Urinary bladder (tissue), 3 donors: ENCODE measurements at regions not wholly inside any gene's neighbourhood (a gene's known extent, or its start where the extent isn't known, plus 50 kb on each side); places are given as distances from the start of the nearest gene placed in this dataset.
"Not testable (repeated sequence)": the region's sequence is repeated elsewhere in the genome, so short reads cannot be mapped to it uniquely, and the experiment has no call there.

Source experiments
- DNase-seq: peaks from one replicate; pipeline ENCODE4 v3.0.0-alpha.2; 2015; ENCODE audit errors: extremely low spot score
- H3K27ac ChIP-seq: one replicate; pipeline ENCODE4 v1.5.1; 2013; ENCODE audit warnings: low read depth, mild to moderate bottlenecking, moderate library complexity
- H3K36me3 ChIP-seq: one replicate; pipeline ENCODE4 v1.6.1; 2013; ENCODE audit warnings: mild to moderate bottlenecking, moderate library complexity; ENCODE audit not compliant: insufficient read depth
- H3K4me1 ChIP-seq: one replicate; pipeline ENCODE4 v1.6.1; 2013; ENCODE audit warnings: mild to moderate bottlenecking, moderate library complexity; ENCODE audit not compliant: insufficient read depth
- H3K4me3 ChIP-seq: one replicate; pipeline ENCODE4 v1.5.1; 2013; ENCODE audit warnings: low read depth, low read length
- WGBS: extraction: QIAGEN DNeasy Blood & Tissue Kit; methylation state at CpG from one replicate; pipeline ENCODE4 v1.1.7; 2013; 5-methylcytosine and 5-hydroxymethylcytosine counted together
- donor health status: healthy with polysubstance abuse.
- donor health status: healthy.

DNA sequence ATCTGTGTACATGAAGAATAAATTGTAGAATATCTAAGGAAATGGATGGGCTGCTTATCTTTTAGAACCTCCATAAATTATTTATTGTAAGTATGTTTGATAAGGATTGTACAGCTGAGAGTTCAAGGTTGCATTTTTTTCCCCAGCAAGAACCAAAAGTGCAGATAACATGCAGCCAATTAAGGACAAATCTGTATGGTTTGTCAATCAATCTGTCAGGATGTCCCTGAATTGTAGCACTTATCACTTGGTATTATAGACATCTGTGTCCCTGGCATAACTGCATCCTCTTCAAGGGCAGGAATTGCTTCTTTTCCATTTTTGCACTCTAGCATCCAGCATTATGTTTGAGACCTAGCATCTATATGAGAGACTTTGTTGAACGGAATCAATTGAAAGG is 95.4 kb upstream of the IGFBP7 start:
- 65% methylated on average over 1 of the region's 1 CpG for WGBS
- Histone ChIP-seq H3K4me3 (no peak overlapping the region), H3K4me1 (no peaks in the 10 kb centered on the region), H3K36me3 (no peaks in the 10 kb centered on the region), H3K27ac (no peak overlapping the region)
- DNase-seq: no peak

GRCh38 chr4:57200799-57201327 is 90.7 kb upstream of the IGFBP7 start:
- 56% methylated on average over 7 of the region's 7 CpGs for WGBS
- DNase-seq: no peak
- Histone ChIP-seq H3K4me1 (no peaks in the 10 kb centered on the region), H3K36me3 (no peaks in the 10 kb centered on the region), H3K4me3 (no peak overlapping the region), H3K27ac (no peak overlapping the region)

GRCh38 chr4:57199267-57199666 is 89.1 kb upstream of the IGFBP7 start:
- Histone ChIP-seq H3K4me1 (no peaks in the 10 kb centered on the region), H3K4me3 (no peak overlapping the region), H3K27ac (no peak overlapping the region), H3K36me3 (no peaks in the 10 kb centered on the region)
- no peak for DNase-seq
- 82% methylated on average over 5 of the region's 5 CpGs for WGBS

GRCh38 chr4:57195622-57196021 is 85.4 kb upstream of the IGFBP7 start:
- H3K36me3 ChIP-seq: no peaks in the 10 kb centered on the region
- 82% methylated on average over 30 of the region's 30 CpGs for WGBS
- no peak for DNase-seq
- no peak overlapping the region for H3K4me3 ChIP-seq
- H3K4me1 ChIP-seq: no peaks in the 10 kb centered on the region
- H3K27ac ChIP-seq: no peak overlapping the region

DNA sequence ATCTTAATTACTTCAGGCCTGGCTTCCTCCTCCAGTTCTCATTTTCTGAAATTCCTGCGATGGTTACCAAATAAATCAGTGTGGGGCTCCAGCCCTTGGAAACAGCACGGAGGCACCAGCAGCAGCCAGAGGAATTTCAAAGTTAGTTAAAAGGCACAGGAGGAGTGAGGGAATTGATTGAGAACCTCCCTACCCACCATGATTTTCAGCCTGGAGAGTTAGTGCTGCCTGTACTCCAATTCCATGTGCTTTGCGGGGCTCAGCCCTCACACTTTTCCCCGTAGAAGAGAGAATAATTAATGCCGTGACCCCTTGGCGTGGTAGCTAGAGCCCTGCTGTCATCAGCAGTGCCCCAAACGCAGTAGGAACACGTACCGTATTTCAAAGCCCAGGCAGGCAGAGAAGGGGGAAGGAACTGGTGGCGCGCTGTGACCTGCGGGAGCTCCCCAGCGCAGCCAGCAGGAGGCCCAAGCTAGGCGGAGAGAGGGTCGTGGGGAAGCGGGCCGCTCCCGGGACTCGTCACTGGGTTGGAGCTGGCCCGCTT is 84.0 kb upstream of the IGFBP7 start:
- H3K4me1 ChIP-seq: peaks cover 1% of the 10 kb centered on the region
- WGBS: 74% methylated on average over 20 of the region's 20 CpGs
- DNase-seq: no peak
- H3K27ac ChIP-seq: no peak overlapping the region
- no peaks in the 10 kb centered on the region for H3K36me3 ChIP-seq
- H3K4me3 ChIP-seq: no peak overlapping the region

DNA sequence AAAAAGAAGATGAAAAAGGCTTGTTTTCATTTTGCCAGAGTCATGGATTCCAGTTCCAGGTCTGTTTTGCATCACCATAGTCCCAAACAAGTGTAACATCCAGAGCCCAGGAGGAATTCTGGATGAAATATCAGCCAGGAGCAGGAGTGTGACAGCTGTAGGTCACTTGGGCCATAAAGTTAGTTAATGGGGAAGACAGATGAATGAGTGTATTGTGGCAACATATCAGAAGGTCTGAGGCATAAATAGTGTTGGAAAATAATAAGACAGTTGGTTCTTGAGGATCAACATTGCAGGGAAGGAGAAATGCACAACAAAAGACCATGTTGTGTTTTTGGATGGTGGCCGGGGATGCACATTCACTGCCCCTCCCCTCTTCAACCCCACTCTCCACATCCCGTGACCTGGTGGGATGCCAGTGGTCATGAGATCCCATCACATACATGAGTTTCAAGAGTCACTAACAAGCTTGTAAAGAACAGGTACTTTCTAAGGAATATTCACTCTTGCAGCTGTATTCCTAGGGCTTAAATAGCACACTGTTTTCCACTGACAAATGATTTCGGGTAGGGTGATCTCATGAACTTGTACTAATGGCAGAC is 83.1 kb upstream of the IGFBP7 start:
- 79% methylated on average over 3 of the region's 3 CpGs for WGBS
- H3K4me1 ChIP-seq: peaks cover 1% of the 10 kb centered on the region
- DNase-seq: no peak
- H3K36me3 ChIP-seq: no peaks in the 10 kb centered on the region
- no peak overlapping the region for H3K27ac ChIP-seq
- no peak overlapping the region for H3K4me3 ChIP-seq

DNA sequence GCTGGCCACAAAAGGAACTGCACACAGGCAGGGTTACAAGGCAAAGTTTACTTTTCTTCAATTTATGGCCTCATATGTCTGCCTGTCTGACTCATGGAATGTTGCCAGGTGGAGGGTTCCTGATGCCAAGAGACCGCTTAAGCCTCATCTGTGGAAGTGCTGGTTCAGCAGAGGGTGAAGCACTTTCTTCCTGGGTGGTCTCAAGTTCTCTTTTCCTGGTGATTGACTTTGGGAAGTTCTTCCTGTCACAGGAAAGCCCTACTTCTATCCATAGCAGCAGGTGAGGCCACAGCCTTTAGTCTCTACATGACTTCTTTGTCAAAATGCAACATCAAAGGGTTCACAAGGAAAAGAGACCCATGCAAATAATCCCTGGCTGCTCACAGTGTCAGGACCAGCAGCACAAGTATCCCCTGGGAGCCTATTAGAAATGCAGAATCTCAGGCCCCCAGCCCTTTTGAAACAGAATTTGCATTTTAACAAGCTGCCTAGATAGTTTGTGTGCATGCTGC is 81.4 kb upstream of the IGFBP7 start:
- Histone ChIP-seq H3K27ac (no peak overlapping the region), H3K4me3 (no peak overlapping the region), H3K36me3 (no peaks in the 10 kb centered on the region), H3K4me1 (peaks cover 1% of the 10 kb centered on the region)
- peak; percentile 59 for DNase-seq
- WGBS: 24% methylated on average over 1 of the region's 1 CpG

- 44% methylated on average over 12 of the region's 12 CpGs for WGBS
- H3K27ac ChIP-seq: no peak overlapping the region
- no peak overlapping the region for H3K4me3 ChIP-seq
- DNase-seq: no peak
- H3K36me3 ChIP-seq: no peaks in the 10 kb centered on the region
- H3K4me1 ChIP-seq: peaks cover 1% of the 10 kb centered on the region
Measured at GRCh38 chr4:57190601-57191481, 80.7 kb upstream of the IGFBP7 start.

GRCh38 chr4:57187246-57187645 is 77.1 kb upstream of the IGFBP7 start:
- 60% methylated on average over 4 of the region's 4 CpGs for WGBS
- DNase-seq: no peak
- H3K36me3 ChIP-seq: no peaks in the 10 kb centered on the region
- H3K4me3 ChIP-seq: no peak overlapping the region
- peaks cover 1% of the 10 kb centered on the region for H3K4me1 ChIP-seq
- no peak overlapping the region for H3K27ac ChIP-seq

DNA sequence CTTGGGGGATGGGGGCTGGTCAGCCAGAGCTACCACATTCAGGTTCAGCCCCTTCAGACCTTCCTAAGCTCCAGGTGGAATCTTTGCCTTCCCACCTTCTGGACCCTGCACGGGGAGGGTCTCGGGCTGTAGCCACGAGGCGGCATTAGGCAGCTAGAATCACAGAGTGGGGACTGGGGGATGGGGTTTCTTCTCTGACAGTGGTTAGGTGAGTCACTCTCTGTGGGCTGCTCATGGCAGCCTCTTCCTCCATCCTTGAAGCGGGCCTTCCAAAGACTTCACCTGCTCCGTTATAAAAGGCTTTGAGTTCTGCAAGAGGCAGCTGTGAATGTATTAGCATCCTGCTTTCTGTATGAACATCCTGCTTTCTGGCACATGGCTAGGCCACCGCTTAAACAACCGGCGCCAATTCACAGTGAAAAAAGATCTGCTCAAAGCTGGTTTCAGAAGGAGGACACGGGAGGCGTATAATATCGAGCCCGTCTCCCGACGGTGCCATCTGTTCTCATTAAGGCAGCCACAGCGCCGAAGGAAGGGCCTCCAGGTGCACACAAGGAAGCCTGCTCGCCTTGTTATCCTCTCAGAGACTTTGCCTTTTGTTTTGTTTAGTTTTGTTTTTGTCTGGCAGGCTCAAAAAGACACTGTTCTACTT is 74.3 kb upstream of the IGFBP7 start:
- Histone ChIP-seq H3K36me3 (no peaks in the 10 kb centered on the region), H3K27ac (no peak overlapping the region), H3K4me1 (no peaks in the 10 kb centered on the region), H3K4me3 (no peak overlapping the region)
- 94% methylated on average over 18 of the region's 18 CpGs for WGBS
- no peak for DNase-seq

DNA sequence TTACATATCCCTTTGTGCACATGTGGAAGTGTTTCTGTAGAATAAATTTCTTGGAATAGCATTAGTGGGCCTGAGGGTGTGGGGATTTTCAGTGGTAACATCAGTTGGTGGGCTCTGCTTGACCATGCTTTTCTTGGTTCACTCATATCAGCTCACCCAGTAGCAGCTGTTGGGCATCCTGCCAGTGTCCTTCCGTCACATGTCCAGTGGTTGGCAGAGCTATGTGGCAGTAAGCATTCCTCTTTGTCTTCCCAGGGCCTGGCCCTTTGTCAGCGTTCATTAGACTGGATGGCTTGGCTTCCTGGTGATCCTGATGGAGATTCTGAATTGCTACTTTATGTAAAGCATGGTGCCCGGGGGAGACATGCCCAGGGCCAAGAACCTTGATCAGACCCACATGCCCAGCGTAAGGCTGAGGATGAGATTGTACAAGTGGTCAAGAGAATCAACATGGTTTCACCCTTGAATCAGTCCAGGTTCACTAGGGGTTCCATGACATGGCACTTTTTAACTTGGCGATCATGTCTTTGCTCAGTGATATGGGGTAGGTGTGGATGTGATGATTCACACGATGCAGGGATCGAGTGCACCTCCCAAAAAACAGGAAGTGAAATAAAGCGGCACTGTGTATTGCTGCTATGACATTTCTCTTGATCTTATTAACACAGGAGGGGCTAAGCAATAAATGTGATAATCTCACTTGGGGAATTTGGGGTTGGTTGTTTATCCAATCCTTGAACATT is 72.1 kb upstream of the IGFBP7 start:
- H3K27ac ChIP-seq: no peak overlapping the region
- H3K36me3 ChIP-seq: no peaks in the 10 kb centered on the region
- no peak for DNase-seq
- no peak overlapping the region for H3K4me3 ChIP-seq
- no peaks in the 10 kb centered on the region for H3K4me1 ChIP-seq
- WGBS: 87% methylated on average over 8 of the region's 8 CpGs

DNA sequence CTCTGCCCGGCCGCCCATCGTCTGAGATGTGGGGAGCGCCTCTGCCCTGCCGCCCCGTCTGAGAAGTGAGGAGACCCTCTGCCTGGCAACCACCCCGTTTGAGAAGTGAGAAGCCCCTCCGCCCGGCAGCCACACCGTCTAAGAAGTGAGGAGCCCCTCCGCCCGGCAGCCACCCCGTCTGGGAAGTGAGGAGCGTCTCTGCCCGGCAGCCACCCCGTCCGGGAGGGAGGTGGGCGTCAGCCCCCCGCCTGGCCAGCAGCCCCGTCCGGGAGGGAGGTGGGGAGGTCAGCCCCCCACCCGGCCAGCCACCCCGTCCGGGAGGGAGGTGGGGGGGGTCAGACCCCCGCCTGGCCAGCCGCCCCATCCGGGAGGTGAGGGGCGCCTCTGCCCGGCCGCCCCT is 63.0 kb upstream of the IGFBP7 start:
- WGBS: 97% methylated on average over 30 of the region's 30 CpGs
- not testable (repeated sequence) for DNase-seq

DNA sequence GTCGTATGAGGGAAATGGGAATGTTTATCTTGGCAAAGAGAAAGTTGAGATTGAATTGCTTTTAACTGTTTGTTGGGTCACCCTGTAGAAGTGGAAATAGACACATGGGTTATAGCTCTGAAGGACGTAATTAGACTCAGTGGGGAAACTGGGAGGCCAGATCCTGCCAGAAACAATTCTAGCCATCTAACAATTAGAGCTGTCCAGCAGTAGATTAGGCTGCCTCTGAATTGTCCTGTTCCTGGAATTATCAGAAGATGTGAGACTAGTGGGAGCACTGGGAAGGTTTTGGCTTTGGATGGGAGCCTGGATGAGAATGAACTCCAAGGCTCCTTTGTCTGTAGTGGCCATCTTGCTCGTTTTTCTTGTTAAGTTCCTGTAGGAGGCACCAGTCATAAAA is 61.9 kb upstream of the IGFBP7 start:
- no peak for DNase-seq
- Histone ChIP-seq H3K36me3 (no peaks in the 10 kb centered on the region), H3K27ac (no peak overlapping the region), H3K4me3 (no peak overlapping the region), H3K4me1 (no peaks in the 10 kb centered on the region)
- 62% methylated on average over 3 of the region's 3 CpGs for WGBS

More for the DNA sequence above, 63.0 kb upstream of the IGFBP7 start:
- not testable (repeated sequence) for H3K4me1 ChIP-seq, H3K27ac ChIP-seq, H3K36me3 ChIP-seq, H3K4me3 ChIP-seq
